Testis (tissue), 2 donors: ENCODE measurements at regions not wholly inside any gene's neighbourhood (a gene's known extent, or its start where the extent isn't known, plus 50 kb on each side); places are given as distances from the start of the nearest gene placed in this dataset.

Experiments used
- POLR2A ChIP-seq: fragments of 450-650 bp; IDR thresholded peaks from one replicate; pipeline ENCODE4 v1.6.1; 2017; ENCODE audit warnings: antibody characterized with exemption, mild to moderate bottlenecking, moderate library complexity
- TF ChIP-seq, protein P1 (sequence below), 3 experiments: fragments of 450-650 bp in 2 of 3; fragments of 200-600 bp in 1 of 3; sonication (generic) in 1 of 3; IDR thresholded peaks; one replicate each; pipeline ENCODE4 v1.5.1; 2016 to 2019; ENCODE audit warnings: antibody characterized with exemption in 3 of 3, mild to moderate bottlenecking in 2 of 3, moderate library complexity in 1 of 3

DNA sequence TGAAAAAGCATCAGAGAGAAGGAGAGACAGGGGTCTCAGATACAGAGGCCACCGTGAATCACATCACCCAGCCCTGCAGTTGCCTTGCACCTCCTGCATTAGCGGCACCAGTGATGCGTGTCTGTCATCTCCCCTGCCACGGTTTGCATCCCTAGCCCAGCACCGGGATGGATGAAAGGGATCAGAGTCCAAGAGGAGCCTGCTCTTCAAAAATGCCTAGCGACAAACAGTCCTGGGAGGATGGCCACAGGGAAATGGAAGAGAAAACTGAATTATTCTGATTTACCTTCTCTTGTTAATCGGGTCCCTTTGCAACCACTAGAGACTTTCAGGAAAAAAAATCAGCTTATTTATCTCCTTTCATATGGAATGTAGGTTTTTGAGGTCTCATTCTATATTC, 495.6 kb upstream of the KIRREL3 start:
- TF ChIP-seq, protein P1, sequence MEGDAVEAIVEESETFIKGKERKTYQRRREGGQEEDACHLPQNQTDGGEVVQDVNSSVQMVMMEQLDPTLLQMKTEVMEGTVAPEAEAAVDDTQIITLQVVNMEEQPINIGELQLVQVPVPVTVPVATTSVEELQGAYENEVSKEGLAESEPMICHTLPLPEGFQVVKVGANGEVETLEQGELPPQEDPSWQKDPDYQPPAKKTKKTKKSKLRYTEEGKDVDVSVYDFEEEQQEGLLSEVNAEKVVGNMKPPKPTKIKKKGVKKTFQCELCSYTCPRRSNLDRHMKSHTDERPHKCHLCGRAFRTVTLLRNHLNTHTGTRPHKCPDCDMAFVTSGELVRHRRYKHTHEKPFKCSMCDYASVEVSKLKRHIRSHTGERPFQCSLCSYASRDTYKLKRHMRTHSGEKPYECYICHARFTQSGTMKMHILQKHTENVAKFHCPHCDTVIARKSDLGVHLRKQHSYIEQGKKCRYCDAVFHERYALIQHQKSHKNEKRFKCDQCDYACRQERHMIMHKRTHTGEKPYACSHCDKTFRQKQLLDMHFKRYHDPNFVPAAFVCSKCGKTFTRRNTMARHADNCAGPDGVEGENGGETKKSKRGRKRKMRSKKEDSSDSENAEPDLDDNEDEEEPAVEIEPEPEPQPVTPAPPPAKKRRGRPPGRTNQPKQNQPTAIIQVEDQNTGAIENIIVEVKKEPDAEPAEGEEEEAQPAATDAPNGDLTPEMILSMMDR (IDR thresholded peaks at IDR 0.05) = no peak
- no peak for TF ChIP-seq POLR2A
